Left lung (tissue), 4 donors: ENCODE measurements at regions not wholly inside any gene's neighbourhood (a gene's known extent, or its start where the extent isn't known, plus 50 kb on each side); places are given as distances from the start of the nearest gene placed in this dataset.

ENCODE experiments used
- ATAC-seq: fragments of 200-7000 bp; cut with Tn5 transposase; one replicate; pipeline ENCODE4 v1.9.1; 2020; ENCODE audit warnings: moderate library complexity
- DNase-seq, 4 donors: peaks; one replicate each; pipeline ENCODE4 v3.0.0-alpha.2; 2013 to 2020
- H3K27ac ChIP-seq, 2 donors: fragments of 200-600 bp; sonication (generic) in 1 of 2; one replicate each; pipeline versions ENCODE4 v1.5.0 to v1.8.0; 2020 to 2021
- H3K27me3 ChIP-seq, 2 donors: fragments of 200-600 bp; sonication (generic) in 1 of 2; one replicate each; pipeline versions ENCODE4 v1.5.0 to v1.8.0; 2020 to 2021
- H3K36me3 ChIP-seq, 2 donors: fragments of 200-600 bp; sonication (generic) in 1 of 2; one replicate each; pipeline versions ENCODE4 v1.5.0 to v1.8.0; 2020 to 2021
- H3K4me1 ChIP-seq, 2 donors: fragments of 200-600 bp; one replicate each; pipeline ENCODE4 v1.8.0; 2021
- H3K4me3 ChIP-seq, 2 donors: fragments of 200-600 bp; sonication (generic) in 1 of 2; one replicate each; pipeline versions ENCODE4 v1.5.0 to v1.8.0; 2020 to 2021; ENCODE audit warnings: mild to moderate bottlenecking in 1 of 2
- H3K9me3 ChIP-seq, 2 donors: fragments of 200-600 bp; sonication (generic) in 1 of 2; one replicate each; pipeline versions ENCODE4 v1.5.0 to v1.8.0; 2020 to 2021
- intact Hi-C, 2 donors: fragments of 100-400 bp; cut with DNase I; formaldehyde crosslinking; loops; one replicate each; pipeline versions ENCODE4 v1.11.2 to v1.14.2; 2022
- TF ChIP-seq, protein P1 (sequence below), 2 donors: fragments of 200-600 bp; sonication (generic) in 1 of 2; IDR thresholded peaks; one replicate each; pipeline versions ENCODE4 v1.5.0 to v1.8.0; 2021; ENCODE audit warnings: antibody characterized with exemption in 2 of 2
- donor health status: DM: no; HTN: yes; CAD: no.
- donor health status: DM: no; HTN: no; CAD: no.

DNA sequence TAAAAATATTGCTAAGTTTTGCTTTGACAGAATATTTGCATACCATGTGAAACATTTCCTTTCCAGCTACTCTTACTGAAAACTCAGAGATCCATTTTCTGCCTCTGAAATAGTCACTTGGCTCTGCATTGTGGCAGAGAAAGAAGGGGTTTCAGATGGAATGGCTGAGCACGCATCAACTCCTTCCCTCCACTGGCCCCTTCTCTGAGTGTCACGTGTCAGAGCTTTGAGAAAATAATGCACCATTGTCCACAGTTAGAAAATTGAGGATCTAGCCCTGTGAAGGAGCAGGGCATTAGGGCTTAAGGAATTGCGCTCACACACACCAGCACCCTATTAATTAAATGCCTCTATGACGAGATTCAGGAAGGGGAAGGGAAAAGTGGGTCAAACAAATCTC, 78.8 kb upstream of the FAT4 start:
- no peak for DNase-seq
- Histone ChIP-seq H3K27me3 (no peaks in the 10 kb centered on the region), H3K36me3 (no peaks in the 10 kb centered on the region)

DNA sequence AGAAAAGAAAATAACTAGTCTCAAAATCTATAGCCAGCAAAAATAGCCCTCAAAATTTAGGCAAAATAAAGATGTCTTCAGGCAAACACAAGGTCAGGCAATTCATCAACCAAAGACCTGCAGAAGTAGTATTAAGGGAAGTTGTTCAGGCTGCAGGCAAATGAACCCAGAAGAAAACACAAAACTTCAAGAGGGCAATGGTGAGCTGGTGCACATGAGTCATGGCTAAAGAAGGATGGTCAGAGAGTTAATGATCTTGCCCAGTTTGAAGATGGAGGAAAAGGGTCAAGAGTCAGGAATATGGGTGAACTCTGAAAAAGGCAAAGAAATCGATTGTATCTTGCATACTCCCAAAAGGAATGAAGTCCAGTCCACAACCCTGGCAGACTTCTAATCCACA, 83.1 kb upstream of the FAT4 start:
- no peak overlapping the region for H3K27ac ChIP-seq
- intact Hi-C loops = no loop called here
- TF ChIP-seq, protein P1, sequence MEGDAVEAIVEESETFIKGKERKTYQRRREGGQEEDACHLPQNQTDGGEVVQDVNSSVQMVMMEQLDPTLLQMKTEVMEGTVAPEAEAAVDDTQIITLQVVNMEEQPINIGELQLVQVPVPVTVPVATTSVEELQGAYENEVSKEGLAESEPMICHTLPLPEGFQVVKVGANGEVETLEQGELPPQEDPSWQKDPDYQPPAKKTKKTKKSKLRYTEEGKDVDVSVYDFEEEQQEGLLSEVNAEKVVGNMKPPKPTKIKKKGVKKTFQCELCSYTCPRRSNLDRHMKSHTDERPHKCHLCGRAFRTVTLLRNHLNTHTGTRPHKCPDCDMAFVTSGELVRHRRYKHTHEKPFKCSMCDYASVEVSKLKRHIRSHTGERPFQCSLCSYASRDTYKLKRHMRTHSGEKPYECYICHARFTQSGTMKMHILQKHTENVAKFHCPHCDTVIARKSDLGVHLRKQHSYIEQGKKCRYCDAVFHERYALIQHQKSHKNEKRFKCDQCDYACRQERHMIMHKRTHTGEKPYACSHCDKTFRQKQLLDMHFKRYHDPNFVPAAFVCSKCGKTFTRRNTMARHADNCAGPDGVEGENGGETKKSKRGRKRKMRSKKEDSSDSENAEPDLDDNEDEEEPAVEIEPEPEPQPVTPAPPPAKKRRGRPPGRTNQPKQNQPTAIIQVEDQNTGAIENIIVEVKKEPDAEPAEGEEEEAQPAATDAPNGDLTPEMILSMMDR (IDR thresholded peaks at IDR 0.05) = no peak
- DNase-seq (no peak), ATAC-seq (no peak)
- H3K4me3 ChIP-seq = no peak overlapping the region
- no peaks in the 10 kb centered on the region for H3K4me1 ChIP-seq
- no peaks in the 10 kb centered on the region for H3K36me3 ChIP-seq
- no peaks in the 10 kb centered on the region for H3K9me3 ChIP-seq
- no peaks in the 10 kb centered on the region for H3K27me3 ChIP-seq

More for the DNA sequence above, 78.8 kb upstream of the FAT4 start:
- no peak for ATAC-seq
- intact Hi-C loops = no loop called here
- TF ChIP-seq, protein P1 (IDR thresholded peaks at IDR 0.05) = no peak
- Histone ChIP-seq H3K4me3 (no peak overlapping the region), H3K4me1 (no peaks in the 10 kb centered on the region), H3K9me3 (no peaks in the 10 kb centered on the region), H3K27ac (no peak overlapping the region)

DNA sequence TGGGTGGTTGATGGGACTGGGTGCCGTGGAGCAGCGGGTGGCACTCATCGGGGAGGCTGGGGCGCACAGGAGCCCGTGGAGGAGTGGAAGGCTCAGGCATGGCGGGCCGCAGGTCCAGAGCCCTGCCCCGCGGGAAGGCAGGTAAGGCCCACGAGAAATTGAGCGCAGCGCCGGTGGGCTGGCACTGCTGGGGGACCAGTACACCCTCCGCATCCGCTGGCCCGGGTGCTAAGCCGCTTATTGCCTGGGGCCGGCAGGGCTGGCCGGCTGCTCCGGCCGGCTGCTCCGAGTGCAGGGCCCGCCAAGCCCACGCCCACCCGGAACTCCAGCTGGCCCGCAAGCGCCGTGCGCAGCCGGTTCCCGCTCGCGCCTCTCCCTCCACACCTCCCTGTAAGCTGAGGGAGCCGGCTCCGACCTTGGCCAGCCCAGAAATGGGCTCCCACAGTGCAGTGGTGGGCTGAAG, 85.1 kb upstream of the FAT4 start:
- Histone ChIP-seq H3K4me1 (no peaks in the 10 kb centered on the region), H3K4me3 (no peak overlapping the region), H3K36me3 (no peaks in the 10 kb centered on the region), H3K9me3 (no peaks in the 10 kb centered on the region), H3K27me3 (no peaks in the 10 kb centered on the region), H3K27ac (no peak overlapping the region)
- ATAC-seq (no peak), DNase-seq (peak in 1 of 4 donors; percentile 64)
- intact Hi-C loops = no loop called here
- TF ChIP-seq, protein P1 (IDR thresholded peaks at IDR 0.05) = no peak

DNA sequence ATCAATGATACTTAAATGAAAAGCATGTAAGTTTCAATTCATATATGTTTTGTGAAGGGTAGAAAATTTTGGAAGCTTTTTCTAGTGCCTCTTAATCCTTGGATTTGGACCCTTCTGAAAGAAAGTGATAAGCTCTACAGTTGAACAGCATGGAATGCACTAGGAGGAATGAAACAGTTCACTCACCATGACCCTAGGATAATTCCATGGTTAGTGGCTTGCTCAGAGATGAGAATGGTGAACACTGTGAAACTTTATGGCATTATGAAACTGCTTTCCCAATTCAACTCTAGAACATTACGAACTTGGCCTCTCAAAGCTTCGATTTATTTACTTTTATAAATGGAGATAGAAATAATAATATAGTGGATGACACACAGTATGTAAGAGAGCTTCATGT, 88.9 kb upstream of the FAT4 start:
- intact Hi-C loops = no loop called here
- TF ChIP-seq, protein P1 (IDR thresholded peaks at IDR 0.05) = no peak
- H3K4me1 ChIP-seq = no peaks in the 10 kb centered on the region
- ATAC-seq (no peak), DNase-seq (no peak)
- H3K4me3 ChIP-seq = no peak overlapping the region
- H3K27me3 ChIP-seq = no peaks in the 10 kb centered on the region
- H3K9me3 ChIP-seq = no peaks in the 10 kb centered on the region
- no peak overlapping the region for H3K27ac ChIP-seq
- H3K36me3 ChIP-seq = no peaks in the 10 kb centered on the region

DNA sequence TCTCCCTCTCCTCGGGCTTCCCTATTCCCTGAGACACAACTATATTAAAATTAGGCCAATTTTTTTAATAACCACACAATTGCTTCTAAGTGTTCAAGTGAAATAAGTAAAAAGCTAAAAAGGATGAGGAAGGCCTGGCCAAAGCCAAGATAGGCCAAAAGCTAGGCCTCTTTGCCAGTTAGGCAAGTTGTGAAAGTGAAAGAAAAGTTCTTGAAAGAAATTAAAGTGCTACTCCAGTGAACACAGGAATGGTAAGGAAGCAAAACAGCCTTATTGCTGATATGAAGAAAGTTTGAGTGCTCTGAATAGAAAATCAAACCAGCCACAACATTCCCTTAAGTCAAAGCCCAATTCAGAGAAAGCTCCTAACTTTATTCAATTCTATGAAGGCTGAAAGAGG, 114.2 kb upstream of the FAT4 start:
- DNase-seq = no peak
- Histone ChIP-seq H3K4me3 (no peak overlapping the region), H3K36me3 (no peaks in the 10 kb centered on the region), H3K4me1 (no peaks in the 10 kb centered on the region), H3K9me3 (no peaks in the 10 kb centered on the region), H3K27ac (no peak overlapping the region), H3K27me3 (no peaks in the 10 kb centered on the region)
- intact Hi-C loops = no loop called here
- ATAC-seq = peak; percentile 74
- TF ChIP-seq, protein P1 (IDR thresholded peaks at IDR 0.05) = no peak
